CD4-positive, alpha-beta T cell treated with Interleukin-17A for 1 hour (primary cell): ENCODE measurements at regions not wholly inside any gene's neighbourhood (a gene's known extent, or its start where the extent isn't known, plus 50 kb on each side); places are given as distances from the start of the nearest gene placed in this dataset.
"Not testable (repeated sequence)": the region's sequence is repeated elsewhere in the genome, so short reads cannot be mapped to it uniquely, and the experiment has no call there.

ENCODE experiments used
- DNase-seq: peaks from one replicate; pipeline ENCODE4 v3.0.0-alpha.2; 2020

DNA sequence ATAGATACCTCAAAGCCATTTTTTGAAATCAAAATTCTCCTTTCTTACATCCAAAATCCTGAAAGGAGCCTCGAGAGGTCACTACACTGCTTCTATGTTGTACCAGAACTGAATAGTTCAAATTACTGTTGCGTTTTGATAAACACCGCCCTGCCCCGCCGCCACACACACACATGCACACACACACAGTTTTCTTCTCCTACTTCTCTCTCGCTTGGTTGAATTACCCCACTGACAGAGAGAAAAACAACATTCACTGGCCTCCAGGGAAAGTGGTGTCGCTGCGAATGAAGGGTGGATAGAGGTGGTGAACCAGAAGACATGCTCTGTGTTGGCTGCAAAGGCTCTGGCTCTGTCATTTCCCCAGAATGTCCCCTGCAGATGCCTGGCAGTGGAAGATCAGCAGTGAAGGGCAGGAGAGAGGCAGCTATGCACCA, 183.4 kb upstream of the RFC3 start:
- DNase-seq: no peak

DNA sequence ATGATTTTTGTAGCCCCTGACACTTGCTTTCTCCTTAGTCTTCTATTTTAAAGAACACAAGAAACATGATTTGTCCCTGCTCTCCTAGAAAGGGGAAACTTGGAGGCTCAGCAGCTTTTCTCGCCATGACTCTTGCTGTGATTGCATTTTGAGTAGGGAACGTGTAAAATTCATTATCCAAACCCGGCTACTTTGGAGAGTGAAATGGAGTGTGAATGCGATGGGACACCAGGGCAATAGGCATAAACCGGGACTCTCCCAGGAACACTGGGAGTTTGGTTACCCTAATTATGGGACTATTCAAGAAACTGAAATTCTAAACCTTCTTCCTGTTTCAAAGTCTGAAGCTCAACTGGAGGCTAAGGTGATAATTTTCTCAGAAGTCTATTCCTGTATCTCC, 181.7 kb upstream of the RFC3 start:
- DNase-seq: no peak

GRCh38 chr13:33636955-33637670, 180.8 kb upstream of the RFC3 start:
- no peak for DNase-seq

- no peak for DNase-seq
Measured at GRCh38 chr13:33637978-33638743, 179.8 kb upstream of the RFC3 start.

- DNase-seq: no peak
Measured at GRCh38 chr13:33639158-33639557, 178.8 kb upstream of the RFC3 start.

DNA sequence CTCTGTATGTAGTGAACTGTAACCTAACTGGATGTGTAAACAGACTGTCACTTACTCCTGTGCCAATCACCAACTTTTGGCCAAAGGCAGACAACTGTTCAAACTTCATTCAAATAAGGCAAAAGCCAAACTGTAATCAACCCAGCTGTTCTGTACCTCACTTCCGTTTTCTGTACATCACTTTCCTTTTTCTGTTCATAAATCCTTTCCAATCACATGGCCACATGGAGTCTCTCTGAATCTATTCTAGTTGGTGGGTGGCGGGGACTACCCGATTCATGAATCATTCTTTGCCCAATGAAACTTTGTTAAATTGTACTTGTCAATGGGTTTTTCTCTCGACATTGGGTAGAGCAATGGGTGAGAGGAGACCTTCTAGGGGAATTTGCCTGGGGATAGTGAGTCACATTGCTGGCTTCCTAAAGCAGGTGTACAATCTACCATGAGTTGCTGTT, 178.3 kb upstream of the RFC3 start:
- no peak for DNase-seq

GRCh38 chr13:33640832-33641231, 177.1 kb upstream of the RFC3 start:
- DNase-seq: no peak

DNA sequence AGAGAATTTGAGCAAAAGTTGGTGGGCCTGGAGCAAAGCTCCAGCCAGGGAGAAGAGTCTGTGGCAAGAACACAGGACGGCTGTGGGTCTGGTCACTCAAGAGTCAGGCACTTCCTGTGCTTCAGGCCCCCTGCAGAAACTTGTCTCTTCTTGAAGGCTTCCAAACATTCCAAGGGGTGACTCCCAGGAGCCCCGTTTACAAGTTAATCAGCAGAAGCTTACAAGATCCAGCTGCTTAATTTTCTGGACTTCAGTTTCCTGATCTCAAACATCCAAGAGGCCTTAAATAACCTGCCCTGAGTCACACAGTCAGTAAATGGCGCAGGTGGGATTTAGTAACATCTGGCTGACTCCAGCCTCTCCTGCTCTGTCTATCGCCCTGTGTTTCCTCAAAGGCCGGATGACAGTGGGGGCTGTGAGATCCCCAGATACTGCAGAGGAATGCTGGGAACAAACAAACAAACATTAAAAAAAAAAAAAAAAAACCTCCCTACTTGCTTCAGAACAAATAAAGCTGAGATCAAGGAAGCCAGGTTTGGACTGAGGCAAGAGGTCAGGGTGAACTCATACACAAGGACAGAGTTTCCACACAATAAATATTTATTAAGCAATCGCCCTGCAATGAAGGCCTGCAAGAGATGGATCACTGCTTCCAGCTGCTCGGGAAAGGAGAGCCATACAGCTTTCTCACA, 175.4 kb upstream of the RFC3 start:
- no peak for DNase-seq

DNA sequence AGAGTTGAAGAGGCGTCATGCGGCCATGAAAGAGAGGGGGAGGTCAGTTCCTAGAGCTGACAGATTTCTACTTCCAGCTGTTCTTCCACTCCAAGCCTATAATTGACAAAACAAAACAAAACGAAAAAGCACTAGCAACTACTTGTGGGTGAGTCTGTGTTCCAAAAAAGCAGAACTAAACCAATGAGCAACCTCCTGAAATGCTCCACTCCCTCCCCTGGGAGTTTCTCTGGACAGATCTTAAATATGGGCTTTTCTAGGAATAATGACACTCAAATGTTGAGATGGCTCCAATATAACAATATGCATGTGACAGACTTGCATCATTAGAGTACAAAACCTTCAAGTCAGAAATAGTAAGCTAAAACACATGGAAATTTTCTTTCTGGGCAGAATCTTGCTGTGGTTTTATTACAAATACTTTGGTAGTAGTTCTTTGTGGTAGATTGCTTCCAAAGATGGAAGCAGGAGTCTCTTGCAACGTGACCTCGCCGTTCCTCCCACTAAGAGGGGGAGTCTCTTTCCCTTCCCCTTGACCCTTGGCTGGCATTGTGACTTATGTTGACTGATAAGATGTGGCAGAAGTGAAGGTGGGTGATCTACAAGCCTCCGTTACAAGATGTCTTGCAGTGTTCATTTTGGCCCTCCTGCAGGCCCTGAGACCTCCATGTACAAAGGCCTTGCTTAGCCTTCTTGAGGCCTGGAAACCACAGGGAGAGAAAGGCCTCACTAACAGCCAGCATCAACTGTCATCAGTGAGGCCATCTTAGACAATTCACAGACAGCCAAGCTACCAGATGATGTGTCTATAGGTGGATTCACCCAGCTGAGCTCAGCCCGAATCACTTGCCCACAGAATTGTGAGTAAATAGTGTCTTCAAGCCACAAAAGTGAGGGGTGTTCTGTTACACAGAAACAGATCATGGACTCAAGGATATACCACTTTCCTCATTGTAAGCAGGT, 173.1 kb upstream of the RFC3 start:
- no peak for DNase-seq

- no peak for DNase-seq
Measured at GRCh38 chr13:33645591-33646554, 172.1 kb upstream of the RFC3 start.

GRCh38 chr13:33649212-33649878, 168.6 kb upstream of the RFC3 start:
- no peak for DNase-seq

GRCh38 chr13:33651766-33652165, 166.2 kb upstream of the RFC3 start:
- DNase-seq: no peak

DNA sequence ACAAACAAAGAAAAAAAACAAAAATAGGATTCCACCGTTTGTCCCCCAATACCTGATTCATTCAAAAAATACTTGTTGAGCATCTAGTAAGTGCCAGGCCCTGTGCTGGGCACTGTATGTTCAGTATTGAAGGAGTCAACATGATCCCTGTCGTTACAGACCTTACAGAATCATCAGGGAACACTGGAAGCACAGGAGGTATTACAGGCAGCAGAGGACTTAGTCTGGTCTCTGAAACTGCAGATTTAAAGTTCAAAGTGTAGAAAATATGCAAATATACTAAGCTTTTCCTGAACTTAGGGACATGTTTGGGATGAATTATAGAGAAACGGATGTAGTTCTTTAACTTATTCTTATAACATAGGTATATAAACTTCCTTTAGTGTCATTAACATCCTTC, 160.7 kb upstream of the RFC3 start:
- no peak for DNase-seq

- no peak for DNase-seq
Measured at GRCh38 chr13:33659466-33659865, 158.5 kb upstream of the RFC3 start.

GRCh38 chr13:33659894-33660293, 158.1 kb upstream of the RFC3 start:
- no peak for DNase-seq

DNA sequence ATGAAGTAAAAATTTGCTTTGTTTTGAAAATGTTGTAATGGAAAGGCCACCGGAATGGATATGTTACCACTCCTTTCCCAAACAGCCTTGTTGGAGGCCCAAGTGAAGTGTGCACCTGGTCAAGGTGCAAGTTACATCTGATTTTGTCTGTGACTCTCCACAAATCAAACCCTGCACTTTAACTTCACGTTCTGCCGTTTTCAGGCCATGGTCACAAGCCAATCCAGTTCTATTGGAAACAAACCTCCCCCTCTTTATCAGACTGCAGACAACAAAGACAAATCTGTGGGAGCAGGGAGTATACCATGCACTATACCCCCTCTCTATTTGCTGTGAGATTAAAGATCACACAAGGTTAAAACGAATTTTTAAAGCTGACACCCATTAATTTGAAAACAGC, 155.6 kb upstream of the RFC3 start:
- DNase-seq: no peak

DNA sequence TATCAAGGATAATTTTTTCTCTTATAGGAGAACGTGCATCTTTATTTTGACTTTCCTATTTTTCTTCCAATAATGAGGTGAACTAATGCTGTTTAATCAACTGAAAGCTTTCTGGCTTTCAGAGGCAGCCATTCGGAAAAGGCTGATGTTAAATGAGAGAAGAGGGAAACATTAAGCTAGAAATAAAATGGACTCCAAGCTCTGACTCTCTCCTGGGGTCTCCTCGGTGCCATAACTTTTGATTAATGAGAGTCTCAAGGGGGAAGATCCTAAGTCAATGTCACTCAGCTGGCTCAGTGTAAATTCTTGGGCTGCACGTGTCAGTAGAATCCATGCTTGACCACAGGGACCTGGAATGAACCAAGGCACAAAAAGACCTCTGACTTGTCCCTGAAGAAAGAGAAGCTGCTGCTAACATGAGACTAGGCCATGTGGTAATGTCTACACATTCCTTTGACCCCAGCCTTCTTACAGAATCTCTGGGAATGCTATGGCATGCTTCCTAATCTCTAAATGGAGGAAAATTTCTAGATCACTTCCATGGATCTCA, 152.2 kb upstream of the RFC3 start:
- DNase-seq: no peak

DNA sequence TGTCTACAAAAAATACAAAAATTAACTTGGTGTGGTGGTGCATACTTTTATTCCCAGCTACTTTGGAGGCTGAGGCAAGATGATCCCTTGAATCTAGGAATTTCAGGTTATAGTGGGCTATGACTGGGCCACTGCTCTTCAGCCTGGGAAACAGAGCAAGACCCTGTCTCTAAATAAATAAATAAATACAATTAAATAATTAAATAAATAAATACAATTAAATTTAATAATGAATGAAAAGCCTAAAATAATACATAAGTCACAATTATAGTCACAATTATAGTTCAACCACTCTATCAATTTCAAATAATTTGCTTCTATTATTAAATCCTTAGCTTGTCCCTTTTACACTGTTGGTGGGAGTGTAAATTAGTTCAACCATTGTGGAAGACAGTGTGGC, 146.4 kb upstream of the RFC3 start:
- DNase-seq: no peak

DNA sequence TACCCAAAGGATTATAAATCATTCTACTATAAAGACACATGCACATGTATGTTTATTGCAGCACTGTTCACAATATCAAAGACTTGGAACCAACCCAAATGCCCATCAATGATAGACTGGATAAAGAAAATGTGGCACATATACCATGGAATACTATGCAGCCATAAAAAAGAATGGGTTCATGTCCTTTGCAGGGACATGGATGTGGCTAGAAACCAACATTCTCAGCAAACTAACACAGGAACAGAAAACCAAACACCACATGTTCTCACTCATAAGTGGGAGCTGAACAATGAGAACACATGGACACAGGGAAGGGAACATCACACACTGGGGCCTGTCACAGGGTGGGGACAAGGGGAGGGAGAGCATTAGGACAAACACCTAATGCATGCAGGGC, 145.9 kb upstream of the RFC3 start:
- DNase-seq: not testable (repeated sequence)
